K562 (cell line): ENCODE measurements at regions not wholly inside any gene's neighbourhood (a gene's known extent, or its start where the extent isn't known, plus 50 kb on each side); places are given as distances from the start of the nearest gene placed in this dataset.

Experiments
- CREB1 ChIP-seq, 2 experiments: sonication (generic) in 1 of 2; formaldehyde crosslinking in 1 of 2; IDR thresholded peaks; 2 replicates each; pipeline versions ENCODE4 v1.6.1 to v1.8.0; 2012 to 2022; ENCODE audit warnings: inconsistent platforms in 1 of 2, mild to moderate bottlenecking in 1 of 2, missing genetic modification reagents in 1 of 2, moderate library complexity in 1 of 2
- DNMT1 ChIP-seq: fragments of 450-650 bp; IDR thresholded peaks from 2 replicates; pipeline ENCODE4 v1.6.1; 2016; ENCODE audit warnings: antibody characterized with exemption, mild to moderate bottlenecking
- MAFF ChIP-seq: IDR thresholded peaks from 2 replicates; pipeline ENCODE4 v1.6.1; 2012; ENCODE audit warnings: low read length, improper control_type of control experiment
- MAZ ChIP-seq, 2 experiments: fragments of 450-650 bp in 1 of 2; sonication (generic) in 1 of 2; formaldehyde crosslinking; IDR thresholded peaks in 1 of 2; conservative IDR thresholded peaks in 1 of 2; 2 replicates each; pipeline versions ENCODE4 v1.4.0 to v1.5.0; 2020; ENCODE audit warnings: mild to moderate bottlenecking in 1 of 2, missing genetic modification reagents in 1 of 2
- NFIC ChIP-seq: fragments of 450-650 bp; IDR thresholded peaks from 2 replicates; pipeline ENCODE4 v1.6.1; 2017; ENCODE audit warnings: mild to moderate bottlenecking, inconsistent platforms
- RFX5 ChIP-seq: IDR thresholded peaks from 2 replicates; pipeline ENCODE4 v1.6.1; 2011; ENCODE audit warnings: low read depth, mild to moderate bottlenecking, improper control_type of control experiment, low read length
- SREBF2 ChIP-seq: sonication (generic); formaldehyde crosslinking; IDR thresholded peaks from 2 replicates; pipeline ENCODE4 v1.4.0; 2020; ENCODE audit warnings: mild to moderate bottlenecking, missing genetic modification reagents
- TFE3 ChIP-seq: fragments of 450-650 bp; formaldehyde crosslinking; IDR thresholded peaks from 2 replicates; pipeline ENCODE4 v1.4.0; 2020; ENCODE audit warnings: mild to moderate bottlenecking, mixed read lengths
- TF ChIP-seq, protein P1 (sequence below): fragments of 250-450 bp; sonication (Bioruptor Pico); IDR thresholded peaks from 2 replicates; pipeline ENCODE4 v1.5.0; 2020; ENCODE audit warnings: mild to moderate bottlenecking
- TF ChIP-seq, protein P2 (sequence below), 3 experiments: IDR thresholded peaks in 2 of 3; conservative IDR thresholded peaks in 1 of 3; 2 replicates each; pipeline ENCODE4 v1.5.1; 2011 to 2012; ENCODE audit warnings: low read length in 3 of 3, mild to moderate bottlenecking in 3 of 3, control low read depth in 2 of 3, improper control_type of control experiment in 1 of 3, inconsistent platforms in 1 of 3, low read depth in 1 of 3, mixed read lengths in 1 of 3, moderate library complexity in 1 of 3; ENCODE audit not compliant: insufficient read depth in 2 of 3

DNA sequence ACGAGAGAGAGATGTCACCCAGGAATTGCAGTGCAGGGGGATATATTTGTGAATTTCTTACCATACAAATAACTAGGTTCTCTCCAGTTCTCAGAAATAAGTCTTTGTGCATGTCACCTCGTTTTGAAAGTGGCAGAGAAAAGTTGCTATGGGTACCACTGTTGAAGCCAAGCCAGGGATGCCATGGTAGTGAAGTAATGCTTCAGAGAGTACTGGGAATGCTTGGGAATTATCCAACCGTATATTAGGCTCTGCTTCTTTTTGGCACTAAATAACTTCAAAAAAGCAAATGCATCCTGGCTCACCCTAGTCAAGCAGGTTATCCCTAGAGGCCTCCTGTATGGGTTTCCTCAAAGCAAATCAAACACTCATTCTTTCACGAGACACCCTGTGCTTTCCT is 50.7 kb upstream of the DDX18 start:
- TF ChIP-seq, protein P1, sequence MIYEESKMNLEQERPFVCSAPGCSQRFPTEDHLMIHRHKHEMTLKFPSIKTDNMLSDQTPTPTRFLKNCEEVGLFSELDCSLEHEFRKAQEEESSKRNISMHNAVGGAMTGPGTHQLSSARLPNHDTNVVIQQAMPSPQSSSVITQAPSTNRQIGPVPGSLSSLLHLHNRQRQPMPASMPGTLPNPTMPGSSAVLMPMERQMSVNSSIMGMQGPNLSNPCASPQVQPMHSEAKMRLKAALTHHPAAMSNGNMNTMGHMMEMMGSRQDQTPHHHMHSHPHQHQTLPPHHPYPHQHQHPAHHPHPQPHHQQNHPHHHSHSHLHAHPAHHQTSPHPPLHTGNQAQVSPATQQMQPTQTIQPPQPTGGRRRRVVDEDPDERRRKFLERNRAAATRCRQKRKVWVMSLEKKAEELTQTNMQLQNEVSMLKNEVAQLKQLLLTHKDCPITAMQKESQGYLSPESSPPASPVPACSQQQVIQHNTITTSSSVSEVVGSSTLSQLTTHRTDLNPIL (CRISPR knock-in tag): no peak
- TF ChIP-seq, protein P2, sequence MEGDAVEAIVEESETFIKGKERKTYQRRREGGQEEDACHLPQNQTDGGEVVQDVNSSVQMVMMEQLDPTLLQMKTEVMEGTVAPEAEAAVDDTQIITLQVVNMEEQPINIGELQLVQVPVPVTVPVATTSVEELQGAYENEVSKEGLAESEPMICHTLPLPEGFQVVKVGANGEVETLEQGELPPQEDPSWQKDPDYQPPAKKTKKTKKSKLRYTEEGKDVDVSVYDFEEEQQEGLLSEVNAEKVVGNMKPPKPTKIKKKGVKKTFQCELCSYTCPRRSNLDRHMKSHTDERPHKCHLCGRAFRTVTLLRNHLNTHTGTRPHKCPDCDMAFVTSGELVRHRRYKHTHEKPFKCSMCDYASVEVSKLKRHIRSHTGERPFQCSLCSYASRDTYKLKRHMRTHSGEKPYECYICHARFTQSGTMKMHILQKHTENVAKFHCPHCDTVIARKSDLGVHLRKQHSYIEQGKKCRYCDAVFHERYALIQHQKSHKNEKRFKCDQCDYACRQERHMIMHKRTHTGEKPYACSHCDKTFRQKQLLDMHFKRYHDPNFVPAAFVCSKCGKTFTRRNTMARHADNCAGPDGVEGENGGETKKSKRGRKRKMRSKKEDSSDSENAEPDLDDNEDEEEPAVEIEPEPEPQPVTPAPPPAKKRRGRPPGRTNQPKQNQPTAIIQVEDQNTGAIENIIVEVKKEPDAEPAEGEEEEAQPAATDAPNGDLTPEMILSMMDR (IDR thresholded peaks at IDR 0.05 in 2 of 3, conservative IDR thresholded peaks at IDR 0.05 in 1 of 3; ENCODE audit: insufficient read depth in 2 of 3, low read depth in 1 of 3, low read length in 3 of 3): no peak
- TF ChIP-seq DNMT1 (no peak), SREBF2 (CRISPR knock-in tag) (no peak), CREB1 (IDR thresholded peaks at IDR 0.05) (no peak), CREB1 (CRISPR knock-in tag; IDR thresholded peaks at IDR 0.05) (no peak), TFE3 (no peak), MAZ (CRISPR knock-in tag; conservative IDR thresholded peaks at IDR 0.05 in 1 of 2, IDR thresholded peaks at IDR 0.05 in 1 of 2) (no peak), NFIC (no peak), RFX5 (no peak), MAFF (no peak)
